Stimulated activated memory B cell treated with anti-CD40 and anti-IgM and Interleukin-4, amounts not matched to agents 10 μg/mL and 1 μg/mL and 100 μg/mL, for 72 hours (primary cell): ENCODE measurements at regions not wholly inside any gene's neighbourhood (a gene's known extent, or its start where the extent isn't known, plus 50 kb on each side); places are given as distances from the start of the nearest gene placed in this dataset.

Source experiments
- ATAC-seq: fragments of 150-1000 bp; cut with Tn5 transposase; 2 replicates; pipeline ENCODE4 v1.10.0; 2021
- H3K27ac Mint-ChIP-seq: one replicate; pipeline ENCODE4 v1.8.0; 2022; ENCODE audit warnings: mild to moderate bottlenecking, mixed read lengths
- H3K27me3 Mint-ChIP-seq: one replicate; pipeline ENCODE4 v1.8.0; 2022; ENCODE audit warnings: mixed read lengths
- H3K36me3 Mint-ChIP-seq: one replicate; pipeline ENCODE4 v1.8.0; 2022; ENCODE audit warnings: mixed read lengths
- H3K4me1 Mint-ChIP-seq: one replicate; pipeline ENCODE4 v1.8.0; 2022; ENCODE audit warnings: mixed read lengths
- H3K4me3 Mint-ChIP-seq: one replicate; pipeline ENCODE4 v1.8.0; 2022; ENCODE audit warnings: mild to moderate bottlenecking, moderate library complexity, mixed read lengths
- H3K9me3 Mint-ChIP-seq: one replicate; pipeline ENCODE4 v1.8.0; 2022; ENCODE audit warnings: mixed read lengths

DNA sequence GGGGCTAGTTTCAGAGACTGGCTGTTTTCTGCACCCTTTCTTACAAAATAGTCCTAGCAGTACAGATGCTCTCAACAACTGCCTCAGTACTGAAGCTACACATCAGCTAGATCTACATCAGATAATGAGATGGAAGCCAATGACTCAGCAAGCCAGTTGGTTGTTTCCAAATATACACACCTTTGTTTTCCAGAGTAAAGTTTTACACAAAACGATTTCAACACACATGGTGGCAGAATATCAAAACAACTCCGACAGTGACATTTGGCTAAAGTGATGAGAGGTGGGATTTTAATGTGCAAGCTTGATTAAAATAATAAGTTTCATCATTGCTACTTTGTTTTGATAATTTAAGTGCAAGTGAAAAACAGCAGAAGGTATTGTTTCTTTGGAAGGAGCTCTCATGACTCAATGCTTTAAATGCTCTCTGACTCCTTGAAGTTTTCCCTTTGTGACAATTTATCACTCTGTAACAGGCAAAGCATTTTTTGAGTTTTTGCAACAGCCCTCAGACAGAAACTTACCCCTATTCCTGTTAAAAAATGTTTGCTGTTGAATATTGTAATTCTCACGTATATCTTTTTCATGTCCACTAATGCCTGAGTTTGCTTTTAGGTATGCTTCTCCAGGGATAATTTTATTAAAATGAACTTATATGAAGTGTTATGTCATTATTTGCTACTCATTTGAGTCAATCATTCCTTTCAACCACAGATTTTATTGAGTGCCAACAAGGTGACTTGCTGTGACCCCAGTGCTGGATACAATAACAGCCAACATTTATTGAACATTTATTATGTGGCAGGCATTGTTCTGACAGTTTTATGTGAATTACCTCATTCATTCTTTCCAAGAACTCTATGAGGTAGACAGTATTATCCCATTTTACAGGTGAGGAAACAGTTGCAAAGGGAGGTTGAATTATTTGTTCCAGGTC, 882.0 kb downstream of the TFAP2A start:
- H3K9me3 Mint-ChIP-seq = peaks cover 3% of the 10 kb centered on the region
- H3K36me3 Mint-ChIP-seq = no peaks in the 10 kb centered on the region
- H3K27me3 Mint-ChIP-seq = no peaks in the 10 kb centered on the region
- no peak overlapping the region for H3K4me3 Mint-ChIP-seq
- H3K4me1 Mint-ChIP-seq = no peaks in the 10 kb centered on the region
- no peak overlapping the region for H3K27ac Mint-ChIP-seq
- no peak for ATAC-seq

DNA sequence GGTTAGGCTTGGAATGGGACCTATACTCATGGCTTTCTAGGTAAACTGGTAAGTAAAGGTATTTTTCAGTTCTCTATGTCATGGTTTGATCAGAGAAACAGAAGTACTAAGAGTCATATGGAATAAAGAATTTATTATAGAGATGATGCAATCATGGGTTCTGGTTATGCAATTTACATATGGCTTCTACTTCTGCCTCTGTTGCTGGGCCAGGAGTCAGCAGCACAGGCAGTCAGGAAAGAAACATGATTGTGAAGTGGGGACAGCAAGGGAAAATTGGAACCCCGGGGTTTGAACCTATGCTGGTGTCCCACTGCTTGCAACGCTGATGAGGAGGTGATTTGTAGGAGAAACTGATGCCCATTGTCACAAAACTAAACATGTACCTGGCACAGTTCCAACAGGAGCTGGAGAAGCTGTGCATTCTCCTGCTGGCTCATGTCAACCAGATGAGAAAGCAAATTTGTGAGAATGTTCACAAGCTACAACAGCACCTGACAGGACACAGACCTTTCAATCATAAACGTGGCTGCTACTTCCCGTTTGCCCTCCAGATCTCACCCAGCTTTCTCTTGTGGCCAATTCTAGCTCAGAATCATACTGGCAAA, 887.1 kb downstream of the TFAP2A start:
- Mint-ChIP-seq H3K4me1 (no peaks in the 10 kb centered on the region), H3K27me3 (no peaks in the 10 kb centered on the region), H3K4me3 (no peak overlapping the region), H3K9me3 (peaks cover 7% of the 10 kb centered on the region), H3K36me3 (no peaks in the 10 kb centered on the region), H3K27ac (no peak overlapping the region)
- ATAC-seq = no peak

DNA sequence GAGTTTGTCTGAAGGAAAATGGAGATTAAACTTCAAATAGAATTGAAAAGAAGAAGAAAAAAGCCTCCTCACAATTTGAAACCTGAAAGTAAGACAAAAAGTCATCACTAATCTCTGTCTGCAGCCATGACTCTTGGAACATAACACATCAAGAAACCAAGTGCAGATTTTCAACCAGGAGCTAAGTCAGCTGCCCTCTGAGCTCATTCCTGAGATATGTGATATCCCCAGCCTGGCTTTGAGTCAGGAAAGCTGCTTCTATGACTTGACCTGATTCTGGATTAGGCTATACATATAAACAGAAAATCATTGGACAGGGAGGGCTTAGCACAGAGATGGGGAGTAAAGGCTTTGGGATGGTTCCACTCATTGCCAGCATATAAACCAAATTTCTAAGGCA, 891.4 kb downstream of the TFAP2A start:
- H3K27ac Mint-ChIP-seq = no peak overlapping the region
- no peaks in the 10 kb centered on the region for H3K4me1 Mint-ChIP-seq
- H3K4me3 Mint-ChIP-seq = no peak overlapping the region
- peaks cover 6% of the 10 kb centered on the region for H3K9me3 Mint-ChIP-seq
- H3K27me3 Mint-ChIP-seq = no peaks in the 10 kb centered on the region
- H3K36me3 Mint-ChIP-seq = no peaks in the 10 kb centered on the region
- ATAC-seq = no peak

DNA sequence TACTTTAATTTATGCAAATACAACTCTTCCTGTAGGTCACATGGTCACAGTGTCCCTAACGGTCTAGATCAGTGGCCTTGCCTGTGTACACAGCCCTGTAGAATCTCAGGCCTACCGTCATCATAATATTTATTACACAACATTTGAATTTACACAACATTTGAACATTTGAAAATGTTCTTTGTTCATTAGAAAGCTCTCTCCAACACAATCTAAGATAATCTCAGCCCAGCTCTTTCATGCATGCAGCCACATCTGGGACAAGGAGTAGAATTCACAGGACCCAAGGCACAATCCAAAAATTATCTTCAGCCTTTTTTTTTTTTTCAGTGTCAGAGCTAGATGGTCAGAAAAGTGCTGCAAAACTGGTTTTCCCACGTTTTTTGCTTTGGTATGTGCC, 892.8 kb downstream of the TFAP2A start:
- H3K27ac Mint-ChIP-seq = no peak overlapping the region
- peaks cover 4% of the 10 kb centered on the region for H3K9me3 Mint-ChIP-seq
- H3K27me3 Mint-ChIP-seq = no peaks in the 10 kb centered on the region
- H3K36me3 Mint-ChIP-seq = no peaks in the 10 kb centered on the region
- H3K4me1 Mint-ChIP-seq = no peaks in the 10 kb centered on the region
- no peak overlapping the region for H3K4me3 Mint-ChIP-seq
- no peak for ATAC-seq

DNA sequence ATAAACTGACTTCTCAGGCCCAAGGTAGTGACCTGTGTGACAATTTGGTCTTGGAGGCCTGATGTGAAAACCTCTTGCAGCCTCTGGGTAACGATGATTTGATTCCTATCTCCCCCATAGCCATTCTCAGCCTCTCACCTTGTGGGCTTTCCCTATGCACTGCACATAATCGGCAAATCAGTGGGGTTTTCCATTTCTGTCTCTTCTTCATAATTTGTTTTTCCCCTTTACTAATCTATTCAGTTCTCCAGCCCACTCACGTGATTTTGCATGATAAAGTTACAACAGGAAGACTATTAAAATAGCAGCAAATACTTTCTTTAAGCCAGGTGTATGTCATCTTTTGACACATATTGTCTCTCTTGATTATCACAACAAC, 893.7 kb downstream of the TFAP2A start:
- H3K27me3 Mint-ChIP-seq = no peaks in the 10 kb centered on the region
- no peak overlapping the region for H3K4me3 Mint-ChIP-seq
- no peak overlapping the region for H3K27ac Mint-ChIP-seq
- no peaks in the 10 kb centered on the region for H3K36me3 Mint-ChIP-seq
- ATAC-seq = no peak
- H3K9me3 Mint-ChIP-seq = peaks cover 2% of the 10 kb centered on the region
- no peaks in the 10 kb centered on the region for H3K4me1 Mint-ChIP-seq

DNA sequence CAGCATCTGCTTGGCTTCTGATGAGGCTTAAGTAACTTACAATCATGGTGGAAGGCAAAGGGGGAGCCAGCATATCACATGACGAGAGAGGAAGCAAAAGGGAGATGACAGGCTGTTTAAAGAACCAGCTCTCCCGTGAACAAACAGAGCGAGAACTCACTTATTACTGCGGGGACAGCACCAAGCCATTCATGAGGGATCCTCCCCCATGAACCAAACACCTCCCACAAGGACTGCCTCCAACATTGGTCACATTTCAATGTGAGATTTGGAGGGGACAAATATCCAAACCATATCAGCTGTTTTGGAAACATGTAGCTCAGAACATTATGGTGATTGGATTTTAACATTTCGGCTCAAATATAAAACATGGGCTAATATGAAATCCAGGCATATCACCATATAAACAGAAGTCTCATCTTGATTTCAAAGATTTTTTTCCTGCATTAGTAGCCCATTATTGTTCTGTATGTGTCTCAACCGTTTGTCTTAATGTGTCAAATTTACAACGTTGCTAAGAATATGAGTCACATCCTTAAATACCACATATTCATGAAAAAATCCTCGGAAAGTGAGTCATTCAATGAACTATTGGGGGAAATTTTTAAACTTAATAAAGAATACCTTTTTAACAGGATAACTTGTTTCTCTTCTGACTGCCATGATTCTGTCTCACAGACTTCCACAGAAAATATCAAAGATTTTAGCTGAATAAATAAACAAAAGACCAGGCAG, 894.3 kb downstream of the TFAP2A start:
- Mint-ChIP-seq H3K4me3 (no peak overlapping the region), H3K4me1 (no peaks in the 10 kb centered on the region), H3K36me3 (no peaks in the 10 kb centered on the region), H3K9me3 (peaks cover 2% of the 10 kb centered on the region), H3K27me3 (no peaks in the 10 kb centered on the region), H3K27ac (no peak overlapping the region)
- ATAC-seq = no peak

DNA sequence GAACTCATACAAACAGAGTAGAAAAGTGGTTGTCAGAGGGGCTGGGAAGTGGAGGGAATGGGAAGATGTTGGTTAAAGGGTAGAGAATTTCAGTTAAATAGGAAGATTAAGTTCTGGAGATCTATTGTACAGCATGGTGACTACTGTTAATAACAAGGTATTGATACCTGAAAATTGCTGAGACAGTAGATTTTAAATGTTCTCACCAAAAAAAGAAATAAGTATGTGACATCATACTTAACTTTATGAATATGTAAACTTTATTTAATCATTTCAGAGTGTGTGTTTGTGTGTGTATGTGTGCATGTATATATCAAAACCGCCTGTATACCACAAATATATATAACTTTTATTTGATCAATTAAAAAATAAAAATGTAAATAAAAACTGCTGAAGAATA, 896.4 kb downstream of the TFAP2A start:
- H3K27me3 Mint-ChIP-seq = no peaks in the 10 kb centered on the region
- no peak overlapping the region for H3K27ac Mint-ChIP-seq
- H3K9me3 Mint-ChIP-seq = peaks cover 2% of the 10 kb centered on the region
- H3K4me1 Mint-ChIP-seq = no peaks in the 10 kb centered on the region
- no peaks in the 10 kb centered on the region for H3K36me3 Mint-ChIP-seq
- no peak overlapping the region for H3K4me3 Mint-ChIP-seq
- no peak for ATAC-seq

DNA sequence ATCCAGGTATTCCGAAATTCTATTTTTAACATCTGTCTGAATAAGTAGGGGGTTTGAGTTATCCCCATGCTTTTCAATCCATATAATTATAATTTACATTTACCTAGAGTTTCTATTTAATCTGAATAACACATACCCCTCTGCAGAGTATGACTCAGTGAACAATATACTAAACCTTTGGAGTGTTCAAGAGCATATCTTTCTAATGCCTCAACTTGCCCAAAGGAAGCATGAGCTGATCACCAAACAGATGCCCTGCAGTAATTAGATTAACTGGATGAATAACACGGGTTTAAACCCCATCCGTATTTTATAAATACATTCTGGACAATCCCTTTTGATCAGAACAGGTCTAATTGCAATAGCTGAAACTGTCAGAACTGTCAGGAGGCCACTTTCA, 897.1 kb downstream of the TFAP2A start:
- H3K27ac Mint-ChIP-seq = no peak overlapping the region
- ATAC-seq = no peak
- H3K4me1 Mint-ChIP-seq = no peaks in the 10 kb centered on the region
- H3K27me3 Mint-ChIP-seq = no peaks in the 10 kb centered on the region
- H3K9me3 Mint-ChIP-seq = peaks cover 2% of the 10 kb centered on the region
- no peaks in the 10 kb centered on the region for H3K36me3 Mint-ChIP-seq
- no peak overlapping the region for H3K4me3 Mint-ChIP-seq

DNA sequence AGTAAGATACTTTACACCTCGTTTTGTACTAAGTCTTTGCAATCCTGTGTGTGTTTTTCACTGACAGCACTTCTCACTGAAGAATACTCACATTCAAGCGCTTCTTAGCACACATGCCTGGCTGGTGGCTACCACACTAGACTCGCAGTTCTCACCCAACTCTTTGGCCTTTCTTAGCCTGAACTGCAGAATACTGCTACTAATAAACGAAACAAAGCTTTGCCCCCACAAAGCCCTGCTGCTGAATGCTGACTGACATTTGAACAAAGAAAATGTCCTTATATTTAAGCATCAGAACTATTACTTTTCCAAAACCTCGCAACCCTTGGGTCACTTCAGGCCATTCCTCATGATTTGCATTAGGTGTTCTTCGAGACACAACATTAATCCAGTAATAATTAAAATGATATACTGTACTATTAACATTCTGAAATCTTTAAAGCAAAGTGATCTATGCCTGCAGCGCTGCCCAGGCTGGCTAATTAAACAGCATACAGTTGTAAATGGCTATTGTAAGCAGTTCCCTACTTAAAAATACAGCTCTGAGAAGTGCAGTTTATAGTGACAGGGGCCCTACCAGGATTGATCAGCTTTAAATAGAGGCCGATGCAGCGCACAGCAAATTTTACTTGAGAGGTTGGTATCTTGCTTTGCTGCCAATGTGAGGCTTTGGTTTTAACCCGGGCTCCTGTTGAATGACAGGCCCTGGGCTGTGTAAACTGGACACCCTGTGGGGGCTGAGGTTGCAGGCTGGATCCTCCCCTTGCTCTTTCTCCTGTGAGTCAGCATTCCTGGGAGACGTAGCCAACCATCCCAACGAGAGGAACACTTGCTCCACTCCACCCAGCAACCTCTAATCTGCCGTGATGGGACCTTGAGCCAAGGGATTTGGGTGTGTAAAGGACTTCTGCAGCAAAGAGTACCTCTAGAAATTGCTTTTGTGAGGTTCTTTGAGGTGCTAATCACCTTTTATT, 899.0 kb downstream of the TFAP2A start:
- H3K4me1 Mint-ChIP-seq = no peaks in the 10 kb centered on the region
- H3K27ac Mint-ChIP-seq = no peak overlapping the region
- no peaks in the 10 kb centered on the region for H3K36me3 Mint-ChIP-seq
- no peaks in the 10 kb centered on the region for H3K27me3 Mint-ChIP-seq
- no peak for ATAC-seq
- H3K9me3 Mint-ChIP-seq = peaks cover 2% of the 10 kb centered on the region
- H3K4me3 Mint-ChIP-seq = no peak overlapping the region

DNA sequence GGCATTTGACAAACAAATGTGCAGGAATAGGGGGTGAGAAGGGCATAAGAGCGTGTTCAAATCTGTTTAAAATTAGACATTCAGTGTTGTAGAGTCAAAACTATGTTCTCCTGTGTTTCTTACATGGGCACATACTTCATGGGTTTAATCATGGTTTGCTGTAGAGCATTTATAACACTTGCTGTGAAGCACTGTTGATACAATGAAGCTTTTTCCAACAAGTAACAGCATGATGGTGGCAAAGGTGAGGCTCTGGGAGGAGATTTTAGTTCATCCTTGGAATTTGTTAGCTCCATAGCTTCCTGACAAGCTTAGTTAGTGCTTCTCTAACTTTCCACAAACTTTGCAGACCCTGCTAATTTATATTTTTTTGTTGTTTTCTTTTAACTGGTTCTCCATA, 900.7 kb downstream of the TFAP2A start:
- no peaks in the 10 kb centered on the region for H3K4me1 Mint-ChIP-seq

DNA sequence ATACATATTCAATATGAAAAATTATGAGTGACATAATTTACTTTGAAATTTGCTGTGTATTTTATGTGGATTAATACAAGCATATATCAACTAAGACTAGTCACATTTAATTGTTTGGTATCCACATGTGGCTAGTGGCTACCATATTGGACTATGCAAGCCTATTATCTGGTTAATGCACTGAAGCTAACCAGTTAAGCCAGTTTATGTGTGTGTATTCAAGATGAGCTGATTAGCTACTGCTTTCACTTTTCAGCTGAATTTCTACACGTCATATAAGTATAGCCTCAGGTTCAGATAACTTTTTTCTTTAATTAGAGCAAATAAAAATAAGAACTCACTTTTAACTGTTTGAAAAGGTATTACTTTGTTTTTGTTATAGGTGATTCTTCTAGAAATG, 903.7 kb downstream of the TFAP2A start:
- Mint-ChIP-seq H3K27ac (no peak overlapping the region), H3K9me3 (no peaks in the 10 kb centered on the region), H3K4me1 (no peaks in the 10 kb centered on the region), H3K27me3 (no peaks in the 10 kb centered on the region), H3K36me3 (no peaks in the 10 kb centered on the region), H3K4me3 (no peak overlapping the region)
- no peak for ATAC-seq

More for the DNA sequence above, 900.7 kb downstream of the TFAP2A start:
- no peaks in the 10 kb centered on the region for H3K36me3 Mint-ChIP-seq
- no peaks in the 10 kb centered on the region for H3K9me3 Mint-ChIP-seq
- H3K4me3 Mint-ChIP-seq = no peak overlapping the region
- H3K27ac Mint-ChIP-seq = no peak overlapping the region
- ATAC-seq = no peak
- no peaks in the 10 kb centered on the region for H3K27me3 Mint-ChIP-seq

DNA sequence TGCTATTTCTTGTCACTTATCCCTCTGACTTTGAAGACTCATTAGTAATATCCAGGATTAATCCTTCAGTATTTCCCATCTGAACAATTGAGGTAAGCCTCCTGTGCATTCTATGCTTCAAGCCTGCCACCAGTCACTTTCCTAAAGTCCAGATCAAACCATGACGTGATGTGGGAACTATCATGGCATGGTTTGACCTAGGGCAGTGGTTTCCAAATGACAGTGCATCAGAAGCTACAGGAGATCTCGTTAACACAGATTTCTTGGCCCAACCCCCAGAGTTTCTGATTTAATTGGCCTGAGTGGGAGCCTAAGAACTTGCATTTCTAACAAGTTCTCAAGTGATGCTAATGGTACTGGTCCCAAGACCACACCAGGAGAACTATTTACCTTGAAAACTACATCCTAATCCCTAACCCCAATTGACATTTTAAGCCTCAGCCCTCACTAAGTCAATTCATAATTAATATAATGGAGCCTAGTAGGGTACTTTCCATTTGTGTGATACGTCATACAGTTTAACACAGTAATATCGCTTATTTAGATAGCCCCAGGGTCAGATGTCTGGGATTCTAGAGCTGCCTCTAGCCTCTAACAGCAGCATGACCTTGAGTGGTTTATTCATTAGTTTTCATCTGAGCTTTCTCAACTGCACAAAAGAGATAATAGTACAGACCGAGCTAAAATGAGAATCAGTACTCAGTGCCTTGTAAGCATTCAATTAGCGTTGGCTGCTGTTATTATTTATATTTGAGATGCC, 907.6 kb downstream of the TFAP2A start:
- ATAC-seq = no peak
- no peaks in the 10 kb centered on the region for H3K27me3 Mint-ChIP-seq
- no peaks in the 10 kb centered on the region for H3K4me1 Mint-ChIP-seq
- H3K27ac Mint-ChIP-seq = no peak overlapping the region
- no peaks in the 10 kb centered on the region for H3K9me3 Mint-ChIP-seq
- no peaks in the 10 kb centered on the region for H3K36me3 Mint-ChIP-seq
- no peak overlapping the region for H3K4me3 Mint-ChIP-seq

DNA sequence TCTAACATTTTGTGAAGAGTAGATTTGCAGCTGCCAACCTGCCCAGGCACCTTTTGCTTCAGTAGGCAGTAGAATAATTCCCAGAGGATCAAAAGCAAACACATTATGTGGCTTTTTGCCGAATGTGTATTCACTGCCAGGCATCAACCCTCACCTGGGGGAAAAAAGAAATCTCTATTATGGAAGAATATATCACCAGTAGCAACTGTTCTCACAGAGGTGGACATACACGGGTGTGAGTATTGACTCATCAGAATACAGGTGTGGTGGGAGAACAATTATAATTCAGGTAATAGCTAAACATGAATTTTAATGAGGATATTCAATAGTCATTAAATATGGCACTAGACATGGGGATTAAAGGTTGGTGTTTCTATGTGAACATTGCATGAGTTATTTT, 910.7 kb downstream of the TFAP2A start:
- Mint-ChIP-seq H3K27ac (no peak overlapping the region), H3K4me3 (no peak overlapping the region)
- ATAC-seq = no peak

DNA sequence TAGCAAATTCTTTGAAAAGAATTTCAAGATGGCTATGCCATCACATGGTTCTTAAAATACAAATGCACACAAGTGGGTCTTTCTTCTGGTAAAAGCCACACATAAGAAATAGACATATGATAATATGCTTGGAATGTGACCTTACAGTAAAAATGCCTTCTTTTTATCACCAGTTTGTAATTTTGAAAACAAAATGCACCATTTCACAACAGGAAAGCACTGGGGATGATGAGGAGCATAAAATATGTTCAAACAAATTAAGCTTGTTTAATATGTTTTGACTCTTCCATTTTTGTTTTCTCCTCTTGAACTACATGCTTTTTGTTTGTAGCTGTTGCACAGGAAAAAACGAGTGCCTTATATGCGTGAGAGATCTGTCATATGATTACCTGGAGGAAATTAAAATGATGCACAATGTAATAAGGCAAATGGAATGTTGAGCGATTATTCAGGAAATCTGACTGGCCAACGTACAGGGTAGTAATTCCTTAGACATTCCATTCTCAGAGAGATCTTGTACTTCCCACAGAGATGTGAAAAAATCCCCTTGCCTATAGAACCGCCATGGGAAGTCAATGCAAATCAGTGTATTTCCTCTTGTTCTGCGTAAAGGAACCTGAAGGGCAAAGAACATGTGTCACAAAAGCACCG, 911.6 kb downstream of the TFAP2A start:
- no peaks in the 10 kb centered on the region for H3K27me3 Mint-ChIP-seq
- no peak for ATAC-seq
- no peaks in the 10 kb centered on the region for H3K36me3 Mint-ChIP-seq
- H3K9me3 Mint-ChIP-seq = no peaks in the 10 kb centered on the region
- no peak overlapping the region for H3K27ac Mint-ChIP-seq
- H3K4me3 Mint-ChIP-seq = no peak overlapping the region
- H3K4me1 Mint-ChIP-seq = no peaks in the 10 kb centered on the region

More for the DNA sequence above, 910.7 kb downstream of the TFAP2A start:
- Mint-ChIP-seq H3K4me1 (no peaks in the 10 kb centered on the region), H3K9me3 (no peaks in the 10 kb centered on the region), H3K36me3 (no peaks in the 10 kb centered on the region), H3K27me3 (no peaks in the 10 kb centered on the region)
